HG02678 (cell line): ENCODE measurements at regions not wholly inside any gene's neighbourhood (a gene's known extent, or its start where the extent isn't known, plus 50 kb on each side); places are given as distances from the start of the nearest gene placed in this dataset.

ENCODE experiments used
- ATAC-seq: cut with Tn5 transposase; IDR thresholded peaks from one replicate; pipeline ENCODE4 v1.9.1; 2021; ENCODE audit warnings: mild to moderate bottlenecking, moderate library complexity; ENCODE audit not compliant: unreplicated experiment

- no peak for ATAC-seq
Measured at GRCh38 chr9:13505797-13506196, 226.3 kb upstream of the MPDZ start.

- ATAC-seq = no peak
Measured at GRCh38 chr9:13503599-13503998, 224.1 kb upstream of the MPDZ start.

GRCh38 chr9:13502484-13502883, 223.0 kb upstream of the MPDZ start:
- ATAC-seq = no peak

- ATAC-seq = no peak
Measured at GRCh38 chr9:13501018-13501417, 221.5 kb upstream of the MPDZ start.

DNA sequence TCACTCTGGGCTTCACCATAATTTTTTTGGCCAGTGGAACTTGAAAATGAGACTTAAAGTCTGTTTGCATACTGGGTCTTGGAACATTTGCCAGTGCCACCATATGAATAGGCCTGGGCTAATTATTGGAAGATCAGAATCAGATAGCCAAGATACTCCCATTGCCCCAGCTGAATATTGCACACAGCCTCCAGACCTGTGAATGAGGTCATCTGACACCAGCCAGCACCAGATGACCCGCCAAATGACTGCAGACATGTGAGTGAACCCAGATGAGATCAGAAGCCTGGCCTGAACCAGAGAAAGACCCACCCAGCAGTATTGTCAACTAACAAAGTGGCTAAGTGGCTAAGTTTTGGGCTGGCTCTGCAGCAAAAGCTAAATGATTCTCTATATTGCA, 220.5 kb upstream of the MPDZ start:
- ATAC-seq = no peak

- no peak for ATAC-seq
Measured at GRCh38 chr9:13493697-13494096, 214.2 kb upstream of the MPDZ start.

- no peak for ATAC-seq
Measured at GRCh38 chr9:13491493-13492424, 212.3 kb upstream of the MPDZ start.

DNA sequence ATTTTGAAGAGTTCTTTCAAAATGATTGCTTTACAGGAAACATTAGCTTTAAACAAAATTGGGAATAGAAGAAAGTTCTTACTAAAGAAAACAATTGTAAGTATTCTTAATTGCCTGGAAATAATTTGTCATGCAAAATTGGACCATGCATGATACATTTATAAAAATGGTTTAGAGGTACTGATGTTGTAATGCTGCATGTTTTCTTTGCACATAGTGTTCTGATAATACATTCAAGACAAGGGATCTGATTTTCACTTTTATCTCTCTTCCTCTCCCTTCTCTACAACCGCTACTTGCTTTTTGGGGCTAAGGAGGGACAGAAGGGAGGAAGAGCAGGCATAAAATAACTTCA, 211.6 kb upstream of the MPDZ start:
- no peak for ATAC-seq

DNA sequence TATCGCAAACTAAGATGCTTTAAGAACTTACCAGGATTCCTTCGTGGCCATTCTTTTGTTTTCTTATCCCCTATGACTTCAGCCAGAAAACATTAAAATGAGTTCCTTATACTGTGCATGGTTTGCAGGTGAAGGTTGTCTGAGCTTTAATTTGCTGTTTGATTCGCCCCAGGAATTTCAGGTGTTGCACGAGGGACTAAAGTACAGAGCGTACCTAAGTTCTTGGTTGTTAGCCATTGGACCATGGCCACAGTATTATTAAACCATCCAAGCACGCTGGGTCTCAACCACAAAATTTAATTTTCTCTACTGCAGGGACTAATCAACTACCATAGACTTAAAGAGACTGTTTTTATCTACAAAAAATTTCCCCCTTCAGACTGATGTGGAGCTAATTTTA, 208.4 kb upstream of the MPDZ start:
- no peak for ATAC-seq

DNA sequence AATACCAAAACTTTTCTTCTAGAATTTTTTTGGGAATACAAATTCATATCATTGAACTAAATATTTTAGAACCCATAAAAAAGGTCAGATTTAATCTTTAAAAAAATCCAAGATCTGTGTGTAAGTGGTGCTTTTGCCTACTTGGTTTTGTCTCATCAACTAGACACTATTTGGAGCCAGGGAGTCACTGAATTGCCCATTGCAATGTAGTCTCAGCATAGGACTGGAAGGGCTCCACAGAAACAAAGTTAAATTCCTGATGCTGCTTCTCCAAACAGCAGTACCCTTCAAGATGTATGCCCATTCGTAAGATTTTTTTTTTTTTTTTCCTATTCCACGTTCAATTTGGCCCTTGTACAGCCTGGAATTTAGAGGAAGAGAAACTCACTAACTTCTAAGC, 208.0 kb upstream of the MPDZ start:
- ATAC-seq = no peak

- ATAC-seq = no peak
Measured at GRCh38 chr9:13487071-13487470, 207.6 kb upstream of the MPDZ start.

- ATAC-seq = no peak
Measured at GRCh38 chr9:13485068-13485596, 205.6 kb upstream of the MPDZ start.

- ATAC-seq = no peak
Measured at GRCh38 chr9:13484186-13484585, 204.7 kb upstream of the MPDZ start.

DNA sequence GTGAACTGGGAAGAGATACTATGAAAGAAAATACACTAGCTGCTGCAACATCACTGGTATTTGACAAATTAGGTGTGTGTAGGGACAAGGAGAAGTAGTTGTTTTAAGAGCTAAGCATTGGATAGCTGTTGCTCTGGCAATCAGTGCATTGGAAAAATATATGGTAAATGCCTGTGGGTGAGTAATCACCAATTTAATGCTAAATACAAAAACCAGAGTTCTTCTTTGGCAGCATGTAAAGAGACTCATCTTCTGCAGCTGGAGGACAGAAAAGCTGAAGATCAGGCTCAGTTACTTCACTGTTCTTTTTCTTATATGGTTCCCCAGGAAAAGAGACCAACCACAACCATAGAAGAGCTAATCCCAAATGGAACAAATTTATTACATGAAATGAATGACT, 201.8 kb upstream of the MPDZ start:
- no peak for ATAC-seq

DNA sequence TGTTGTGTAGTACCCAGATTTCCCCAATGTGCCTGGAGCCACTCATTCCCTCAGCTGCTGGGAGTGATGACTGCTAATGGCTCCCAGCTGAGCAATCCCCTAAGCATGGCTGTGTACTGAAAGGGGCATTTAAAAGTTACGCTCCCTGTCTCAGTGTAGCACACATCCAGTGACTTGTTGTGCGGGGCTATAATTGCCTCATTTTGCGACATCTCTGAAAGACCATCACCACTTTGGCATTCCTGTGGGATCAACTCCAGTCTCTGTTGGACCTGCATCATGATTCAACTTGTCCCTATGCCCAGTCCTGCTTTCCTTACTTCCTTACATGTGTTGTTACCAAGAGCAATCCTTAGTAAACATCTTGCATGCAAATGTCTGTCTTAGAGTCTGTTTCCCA, 201.2 kb upstream of the MPDZ start:
- ATAC-seq = no peak

DNA sequence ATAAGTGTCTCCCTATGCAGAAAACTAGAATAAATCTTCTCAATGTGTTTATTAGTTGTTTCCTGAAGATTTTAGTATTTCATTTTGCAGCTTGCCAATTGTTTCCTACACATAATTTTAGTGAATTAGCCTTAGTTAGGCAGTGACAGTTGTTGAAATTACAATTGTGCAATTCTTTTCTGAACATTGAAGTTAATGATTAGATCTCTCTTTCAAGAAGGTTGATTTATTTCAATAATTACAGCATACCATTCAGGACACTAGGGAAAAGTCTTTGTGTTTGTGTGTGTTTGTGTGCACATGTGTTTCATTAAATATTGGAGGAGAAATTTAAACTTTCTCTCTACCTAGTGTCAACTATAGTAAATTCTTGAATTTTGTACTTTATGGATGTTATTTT, 199.6 kb upstream of the MPDZ start:
- no peak for ATAC-seq

GRCh38 chr9:13478639-13479038, 199.1 kb upstream of the MPDZ start:
- no peak for ATAC-seq

GRCh38 chr9:13478160-13478559, 198.7 kb upstream of the MPDZ start:
- ATAC-seq = no peak

- ATAC-seq = no peak
Measured at GRCh38 chr9:13470836-13471235, 191.3 kb upstream of the MPDZ start.

GRCh38 chr9:13467157-13467556, 187.7 kb upstream of the MPDZ start:
- ATAC-seq = no peak

DNA sequence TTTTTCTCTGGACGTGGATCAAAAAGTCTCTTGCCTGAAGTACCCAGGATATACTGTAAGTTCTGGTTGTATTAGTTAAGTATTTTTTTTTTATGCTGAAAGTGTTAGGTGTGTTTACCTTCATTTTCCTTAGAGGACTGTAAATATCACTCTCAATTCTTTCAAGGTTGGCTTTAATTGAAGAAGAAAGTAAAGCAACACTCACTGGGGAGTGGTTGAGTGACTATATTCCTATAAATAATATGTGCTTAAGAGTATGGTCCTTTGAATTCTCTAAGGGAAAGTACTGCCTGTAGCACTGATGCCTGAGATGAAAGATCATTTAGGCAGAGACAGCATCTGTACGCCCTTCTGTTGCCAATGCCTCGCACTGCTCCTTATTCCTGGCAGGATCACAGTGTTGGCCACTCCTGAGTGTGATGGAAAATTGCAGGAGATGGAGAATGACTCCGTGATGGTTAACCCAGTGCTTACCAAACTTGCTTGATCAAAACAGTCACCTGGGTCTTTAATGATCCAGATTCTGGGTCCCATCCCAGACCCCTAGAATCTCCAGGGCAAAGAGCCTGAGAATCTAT, 182.0 kb upstream of the MPDZ start:
- ATAC-seq = no peak

DNA sequence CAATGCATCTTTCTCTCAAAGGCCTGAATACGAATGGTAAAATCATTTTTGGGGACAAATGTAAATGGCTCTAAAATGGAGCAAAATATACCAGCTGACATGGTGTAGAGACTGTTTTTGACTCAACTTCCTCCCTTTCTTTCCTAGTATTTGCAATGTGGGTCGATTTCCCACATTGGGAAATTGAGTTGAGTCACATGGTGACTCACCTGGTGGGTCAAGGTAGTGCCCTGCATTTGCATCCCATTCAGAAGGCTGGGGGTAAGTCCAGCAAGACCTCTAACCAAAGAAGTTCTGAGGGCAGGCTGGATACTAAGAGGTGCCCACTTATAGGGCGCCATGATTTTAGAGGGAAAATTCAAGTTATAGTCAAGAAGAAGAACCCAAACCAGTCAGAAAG, 179.6 kb upstream of the MPDZ start:
- ATAC-seq = no peak
